ENCODE measurements at regions not wholly inside any gene's neighbourhood (a gene's known extent, or its start where the extent isn't known, plus 50 kb on each side); places are given as distances from the start of the nearest gene placed in this dataset.

DNA sequence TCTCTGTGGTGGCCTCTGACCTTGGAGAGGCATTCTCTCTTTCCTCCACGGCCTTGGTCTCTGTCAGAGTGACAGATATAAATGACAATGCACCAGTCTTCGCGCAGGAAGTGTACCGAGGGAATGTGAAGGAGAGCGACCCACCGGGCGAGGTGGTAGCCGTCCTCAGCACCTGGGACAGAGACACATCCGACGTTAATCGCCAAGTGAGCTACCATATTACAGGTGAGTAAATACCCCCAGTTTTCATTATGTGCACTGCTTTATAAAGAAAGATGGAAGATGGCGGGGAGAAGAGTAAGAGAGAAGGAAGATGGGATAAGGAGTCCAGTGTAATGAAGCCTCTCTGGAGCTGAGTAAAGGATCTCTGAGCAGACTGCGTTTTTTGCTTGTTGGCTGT, 167.8 kb upstream of the MTNR1B start:
- CTCF ChIA-PET (ENCODE audit: low intra/inter-chr PET ratio, low total read pairs) = no interaction called here
- in situ Hi-C loops (cut with HindIII; ENCODE audit: extremely low pct_ligation_motif_present, low pct_unique_long_range_greater_than_20kb) = no loop called here

DNA sequence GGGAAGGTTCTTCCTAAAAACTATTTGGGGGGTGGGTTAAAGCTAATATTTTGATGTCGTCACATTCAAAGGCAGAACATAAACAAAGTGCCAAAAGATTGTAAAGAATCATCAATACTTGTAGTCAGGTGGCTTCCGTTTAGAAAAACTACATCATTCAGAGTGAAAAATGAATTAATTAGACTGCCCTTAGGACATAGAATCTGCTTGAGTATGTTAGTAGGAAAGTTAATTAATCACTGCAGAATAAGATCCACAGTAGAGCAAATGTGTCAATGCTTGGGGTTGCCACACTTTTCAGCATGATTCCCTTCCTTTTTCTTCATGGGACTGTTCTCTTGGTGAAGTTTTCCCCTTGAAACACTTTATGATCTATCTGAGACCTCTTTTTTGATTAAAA, 166.8 kb upstream of the MTNR1B start:
- ATAC-seq (no peak), DNase-seq (ENCODE audit: low spot score) (no peak), FAIRE-seq (no peak)
- BruUV-seq (replicated peaks) = no TSS peak
- Histone ChIP-seq H3K4me1 (ENCODE audit: insufficient read depth, low read length) (no peaks in the 10 kb centered on the region), H3K9me3 (ENCODE audit: low read length) (no peaks in the 10 kb centered on the region), H3K36me3 (replicated peaks in 1 of 2; ENCODE audit: control insufficient read depth in 1 of 2, insufficient read depth in 2 of 2, low read length in 2 of 2) (no peaks in the 10 kb centered on the region), H3K27me3 (ENCODE audit: control insufficient read depth in 1 of 2, insufficient read depth in 2 of 2, low read length in 2 of 2) (no peaks in the 10 kb centered on the region), H3K27ac (ENCODE audit: extremely low read length, insufficient read depth, low read length) (no peak overlapping the region), H3K4me2 (ENCODE audit: low read depth, low read length) (no peak overlapping the region), H3K9ac (ENCODE audit: insufficient read depth, low read depth, low read length) (no peak overlapping the region), H4K20me1 (ENCODE audit: insufficient read depth, low read length) (no peaks in the 10 kb centered on the region), H3K79me2 (ENCODE audit: insufficient read depth, low read length) (no peaks in the 10 kb centered on the region), H3K4me3 (replicated peaks in 1 of 3; ENCODE audit: insufficient read depth in 1 of 3, low read depth in 2 of 3, low read length in 3 of 3) (no peak overlapping the region), H2AFZ (ENCODE audit: low read length) (no peak overlapping the region)
- intact Hi-C loops (cut with micrococcal nuclease; ENCODE audit: unreplicated experiment) (no loop called here), in situ Hi-C loops (cut with HindIII; ENCODE audit: extremely low pct_ligation_motif_present, low pct_unique_long_range_greater_than_20kb) (no loop called here)
- 3% methylated on average over 2 of the region's 2 CpGs for WGBS (ENCODE audit: low lambda C conversion rate)
- ChIA-PET CTCF (ENCODE audit: low intra/inter-chr PET ratio, low total read pairs) (no interaction called here), POLR2A (no interaction called here)
- no peak for TF ChIP-seq ZNF570 (CRISPR knock-in tag; IDR thresholded peaks at IDR 0.05; ENCODE audit: borderline replicate concordance)
- TF ChIP-seq NCOA1 (CRISPR knock-in tag; IDR thresholded peaks at IDR 0.05) = no peak
- no peak for TF ChIP-seq ARHGAP35 (CRISPR knock-in tag; IDR thresholded peaks at IDR 0.05; ENCODE audit: borderline replicate concordance)
- TF ChIP-seq TSC22D2 (CRISPR knock-in tag; IDR thresholded peaks at IDR 0.05; ENCODE audit: borderline replicate concordance) = no peak
- no peak for TF ChIP-seq ZSCAN21 (CRISPR knock-in tag; IDR thresholded peaks at IDR 0.05; ENCODE audit: borderline replicate concordance)

More for the DNA sequence above, 167.8 kb upstream of the MTNR1B start:
- 26% methylated on average over 13 of the region's 13 CpGs for WGBS (ENCODE audit: low lambda C conversion rate)
- no peak for FAIRE-seq
- H4K20me1 ChIP-seq (ENCODE audit: insufficient read depth, low read length) = no peaks in the 10 kb centered on the region
- no peak overlapping the region for H3K27ac ChIP-seq (ENCODE audit: extremely low read length, insufficient read depth, low read length)
- ATAC-seq = no peak
- no peaks in the 10 kb centered on the region for H3K4me1 ChIP-seq (ENCODE audit: insufficient read depth, low read length)
- H3K4me2 ChIP-seq (ENCODE audit: low read depth, low read length) = no peak overlapping the region
- no peak overlapping the region for H3K9ac ChIP-seq (ENCODE audit: insufficient read depth, low read depth, low read length)
- no peak for DNase-seq (ENCODE audit: low spot score)
- H3K9me3 ChIP-seq (ENCODE audit: low read length) = no peaks in the 10 kb centered on the region
- H3K36me3 ChIP-seq (replicated peaks in 1 of 2; ENCODE audit: control insufficient read depth in 1 of 2, insufficient read depth in 2 of 2, low read length in 2 of 2) = no peaks in the 10 kb centered on the region
- no peak for TF ChIP-seq KDM1A (CRISPR knock-in tag; IDR thresholded peaks at IDR 0.05)
- TF ChIP-seq, protein P1, sequence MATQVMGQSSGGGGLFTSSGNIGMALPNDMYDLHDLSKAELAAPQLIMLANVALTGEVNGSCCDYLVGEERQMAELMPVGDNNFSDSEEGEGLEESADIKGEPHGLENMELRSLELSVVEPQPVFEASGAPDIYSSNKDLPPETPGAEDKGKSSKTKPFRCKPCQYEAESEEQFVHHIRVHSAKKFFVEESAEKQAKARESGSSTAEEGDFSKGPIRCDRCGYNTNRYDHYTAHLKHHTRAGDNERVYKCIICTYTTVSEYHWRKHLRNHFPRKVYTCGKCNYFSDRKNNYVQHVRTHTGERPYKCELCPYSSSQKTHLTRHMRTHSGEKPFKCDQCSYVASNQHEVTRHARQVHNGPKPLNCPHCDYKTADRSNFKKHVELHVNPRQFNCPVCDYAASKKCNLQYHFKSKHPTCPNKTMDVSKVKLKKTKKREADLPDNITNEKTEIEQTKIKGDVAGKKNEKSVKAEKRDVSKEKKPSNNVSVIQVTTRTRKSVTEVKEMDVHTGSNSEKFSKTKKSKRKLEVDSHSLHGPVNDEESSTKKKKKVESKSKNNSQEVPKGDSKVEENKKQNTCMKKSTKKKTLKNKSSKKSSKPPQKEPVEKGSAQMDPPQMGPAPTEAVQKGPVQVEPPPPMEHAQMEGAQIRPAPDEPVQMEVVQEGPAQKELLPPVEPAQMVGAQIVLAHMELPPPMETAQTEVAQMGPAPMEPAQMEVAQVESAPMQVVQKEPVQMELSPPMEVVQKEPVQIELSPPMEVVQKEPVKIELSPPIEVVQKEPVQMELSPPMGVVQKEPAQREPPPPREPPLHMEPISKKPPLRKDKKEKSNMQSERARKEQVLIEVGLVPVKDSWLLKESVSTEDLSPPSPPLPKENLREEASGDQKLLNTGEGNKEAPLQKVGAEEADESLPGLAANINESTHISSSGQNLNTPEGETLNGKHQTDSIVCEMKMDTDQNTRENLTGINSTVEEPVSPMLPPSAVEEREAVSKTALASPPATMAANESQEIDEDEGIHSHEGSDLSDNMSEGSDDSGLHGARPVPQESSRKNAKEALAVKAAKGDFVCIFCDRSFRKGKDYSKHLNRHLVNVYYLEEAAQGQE (IDR thresholded peaks at IDR 0.05; ENCODE audit: borderline replicate concordance in 1 of 2, low read depth in 1 of 2, low read length in 2 of 2) = peak; percentile 15 to 76
- no peak overlapping the region for H3K4me3 ChIP-seq (replicated peaks in 1 of 3; ENCODE audit: insufficient read depth in 1 of 3, low read depth in 2 of 3, low read length in 3 of 3)
- no peak overlapping the region for H2AFZ ChIP-seq (ENCODE audit: low read length)
- no peaks in the 10 kb centered on the region for H3K79me2 ChIP-seq (ENCODE audit: insufficient read depth, low read length)
- no peaks in the 10 kb centered on the region for H3K27me3 ChIP-seq (ENCODE audit: control insufficient read depth in 1 of 2, insufficient read depth in 2 of 2, low read length in 2 of 2)
- BruUV-seq (replicated peaks) = no TSS peak
- intact Hi-C loops (cut with micrococcal nuclease; ENCODE audit: unreplicated experiment) = no loop called here
- POLR2A ChIA-PET = no interaction called here
